ENCODE measurements at regions not wholly inside any gene's neighbourhood (a gene's known extent, or its start where the extent isn't known, plus 50 kb on each side); places are given as distances from the start of the nearest gene placed in this dataset.
"Not testable (repeated sequence)": the region's sequence is repeated elsewhere in the genome, so short reads cannot be mapped to it uniquely, and the experiment has no call there.

DNA sequence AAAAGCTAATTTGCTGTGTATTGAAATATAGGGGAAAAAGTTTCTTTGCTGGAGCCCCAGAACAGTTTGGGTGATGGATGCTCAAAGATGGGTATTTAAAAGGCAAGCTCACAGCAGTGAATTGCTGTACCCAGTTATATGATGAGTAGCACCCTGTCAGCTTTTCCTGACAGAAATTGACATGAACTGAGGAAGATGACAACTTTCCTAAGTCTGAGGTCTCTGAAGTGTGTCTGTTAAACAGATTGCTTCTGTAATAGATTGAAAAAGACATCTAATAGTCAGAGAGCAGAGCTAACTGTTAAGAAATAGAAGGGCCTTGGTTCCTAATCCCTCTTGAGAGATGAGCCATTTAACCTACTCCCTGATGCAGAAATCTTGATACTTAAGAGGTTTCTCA, 1278.0 kb upstream of the ALCAM start:
- dilution Hi-C loops (cut with MboI; ENCODE audit: extremely low pct_ligation_motif_present, low sequenced_read_pairs), result no loop called here
- FAIRE-seq (no peak), DNase-seq (ENCODE audit: low read depth, low spot score) (no peak)
- no peak overlapping the region for H3K4me3 ChIP-seq (ENCODE audit: control insufficient read depth in 2 of 3, extremely low read depth in 1 of 3, insufficient read depth in 2 of 3, low read depth in 1 of 3, low read length in 3 of 3)
- H3K79me2 ChIP-seq (ENCODE audit: control insufficient read depth, insufficient read depth, low read length), result no peaks in the 10 kb centered on the region
- H2AFZ ChIP-seq (ENCODE audit: control insufficient read depth, low read length), result no peak overlapping the region
- TF ChIP-seq EZH2 (IDR thresholded peaks at IDR 0.05; ENCODE audit: low read length), result no peak
- TF ChIP-seq, protein P1, sequence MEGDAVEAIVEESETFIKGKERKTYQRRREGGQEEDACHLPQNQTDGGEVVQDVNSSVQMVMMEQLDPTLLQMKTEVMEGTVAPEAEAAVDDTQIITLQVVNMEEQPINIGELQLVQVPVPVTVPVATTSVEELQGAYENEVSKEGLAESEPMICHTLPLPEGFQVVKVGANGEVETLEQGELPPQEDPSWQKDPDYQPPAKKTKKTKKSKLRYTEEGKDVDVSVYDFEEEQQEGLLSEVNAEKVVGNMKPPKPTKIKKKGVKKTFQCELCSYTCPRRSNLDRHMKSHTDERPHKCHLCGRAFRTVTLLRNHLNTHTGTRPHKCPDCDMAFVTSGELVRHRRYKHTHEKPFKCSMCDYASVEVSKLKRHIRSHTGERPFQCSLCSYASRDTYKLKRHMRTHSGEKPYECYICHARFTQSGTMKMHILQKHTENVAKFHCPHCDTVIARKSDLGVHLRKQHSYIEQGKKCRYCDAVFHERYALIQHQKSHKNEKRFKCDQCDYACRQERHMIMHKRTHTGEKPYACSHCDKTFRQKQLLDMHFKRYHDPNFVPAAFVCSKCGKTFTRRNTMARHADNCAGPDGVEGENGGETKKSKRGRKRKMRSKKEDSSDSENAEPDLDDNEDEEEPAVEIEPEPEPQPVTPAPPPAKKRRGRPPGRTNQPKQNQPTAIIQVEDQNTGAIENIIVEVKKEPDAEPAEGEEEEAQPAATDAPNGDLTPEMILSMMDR (optimal IDR thresholded peaks at IDR 0.05 in 1 of 3, IDR thresholded peaks at IDR 0.05 in 1 of 3, conservative IDR thresholded peaks at IDR 0.05 in 1 of 3; ENCODE audit: extremely low read depth in 1 of 3, insufficient read depth in 2 of 3, low read length in 3 of 3), result no peak
- H3K27me3 ChIP-seq (ENCODE audit: control insufficient read depth, extremely low read depth, insufficient read depth, low read length), result no peaks in the 10 kb centered on the region
- no peak overlapping the region for H3K4me2 ChIP-seq (ENCODE audit: control insufficient read depth, extremely low read depth, insufficient read depth, low read depth, low read length)
- H3K9me1 ChIP-seq (ENCODE audit: control insufficient read depth, extremely low read depth, insufficient read depth, low read length), result no peaks in the 10 kb centered on the region
- no peaks in the 10 kb centered on the region for H3K9me3 ChIP-seq (ENCODE audit: control insufficient read depth, low read depth, low read length)
- H3K27ac ChIP-seq (ENCODE audit: control insufficient read depth, insufficient read depth, low read length), result no peak overlapping the region
- H3K36me3 ChIP-seq (ENCODE audit: control insufficient read depth in 2 of 2, extremely low read depth in 1 of 2, insufficient read depth in 2 of 2, low read length in 2 of 2), result no peaks in the 10 kb centered on the region
- H3K4me1 ChIP-seq (ENCODE audit: control insufficient read depth, extremely low read depth, insufficient read depth, low read length), result no peaks in the 10 kb centered on the region
- no peak overlapping the region for H3K9ac ChIP-seq (ENCODE audit: control insufficient read depth, extremely low read depth, insufficient read depth, low read length)
- H4K20me1 ChIP-seq (ENCODE audit: control insufficient read depth, extremely low read depth, insufficient read depth, low read length), result no peaks in the 10 kb centered on the region

GRCh38 chr3:104089987-104090386, 1276.7 kb upstream of the ALCAM start:
- H2AFZ ChIP-seq (ENCODE audit: control insufficient read depth, low read length); H3K4me3 ChIP-seq (ENCODE audit: control insufficient read depth in 2 of 3, extremely low read depth in 1 of 3, insufficient read depth in 2 of 3, low read depth in 1 of 3, low read length in 3 of 3); H3K9ac ChIP-seq (ENCODE audit: control insufficient read depth, extremely low read depth, insufficient read depth, low read length); H3K27ac ChIP-seq (ENCODE audit: control insufficient read depth, insufficient read depth, low read length); H3K9me3 ChIP-seq (ENCODE audit: control insufficient read depth, low read depth, low read length); H3K27me3 ChIP-seq (ENCODE audit: control insufficient read depth, extremely low read depth, insufficient read depth, low read length); H3K9me1 ChIP-seq (ENCODE audit: control insufficient read depth, extremely low read depth, insufficient read depth, low read length); H3K4me1 ChIP-seq (ENCODE audit: control insufficient read depth, extremely low read depth, insufficient read depth, low read length); dilution Hi-C loops (cut with MboI; ENCODE audit: extremely low pct_ligation_motif_present, low sequenced_read_pairs); H4K20me1 ChIP-seq (ENCODE audit: control insufficient read depth, extremely low read depth, insufficient read depth, low read length); DNase-seq (ENCODE audit: low read depth, low spot score); FAIRE-seq; H3K4me2 ChIP-seq (ENCODE audit: control insufficient read depth, extremely low read depth, insufficient read depth, low read depth, low read length); H3K36me3 ChIP-seq (ENCODE audit: control insufficient read depth in 2 of 2, extremely low read depth in 1 of 2, insufficient read depth in 2 of 2, low read length in 2 of 2); H3K79me2 ChIP-seq (ENCODE audit: control insufficient read depth, insufficient read depth, low read length): not testable (repeated sequence)

GRCh38 chr3:104101736-104102135, 1265.0 kb upstream of the ALCAM start:
- Histone ChIP-seq H4K20me1 (ENCODE audit: control insufficient read depth, extremely low read depth, insufficient read depth, low read length) (no peaks in the 10 kb centered on the region), H3K9me3 (ENCODE audit: control insufficient read depth, low read depth, low read length) (no peaks in the 10 kb centered on the region), H3K9me1 (ENCODE audit: control insufficient read depth, extremely low read depth, insufficient read depth, low read length) (no peaks in the 10 kb centered on the region), H3K27ac (ENCODE audit: control insufficient read depth, insufficient read depth, low read length) (no peak overlapping the region), H3K4me2 (ENCODE audit: control insufficient read depth, extremely low read depth, insufficient read depth, low read depth, low read length) (no peak overlapping the region), H3K4me1 (ENCODE audit: control insufficient read depth, extremely low read depth, insufficient read depth, low read length) (no peaks in the 10 kb centered on the region), H3K4me3 (ENCODE audit: control insufficient read depth in 2 of 3, extremely low read depth in 1 of 3, insufficient read depth in 2 of 3, low read depth in 1 of 3, low read length in 3 of 3) (no peak overlapping the region), H3K36me3 (ENCODE audit: control insufficient read depth in 2 of 2, extremely low read depth in 1 of 2, insufficient read depth in 2 of 2, low read length in 2 of 2) (no peaks in the 10 kb centered on the region), H3K79me2 (ENCODE audit: control insufficient read depth, insufficient read depth, low read length) (no peaks in the 10 kb centered on the region), H2AFZ (ENCODE audit: control insufficient read depth, low read length) (no peak overlapping the region), H3K9ac (ENCODE audit: control insufficient read depth, extremely low read depth, insufficient read depth, low read length) (no peak overlapping the region), H3K27me3 (ENCODE audit: control insufficient read depth, extremely low read depth, insufficient read depth, low read length) (no peaks in the 10 kb centered on the region)
- dilution Hi-C loops (cut with MboI; ENCODE audit: extremely low pct_ligation_motif_present, low sequenced_read_pairs), result no loop called here
- DNase-seq (ENCODE audit: low read depth, low spot score), result no peak
- no peak for FAIRE-seq
- TF ChIP-seq EZH2 (IDR thresholded peaks at IDR 0.05; ENCODE audit: low read length), result no peak
- TF ChIP-seq, protein P1 (optimal IDR thresholded peaks at IDR 0.05 in 1 of 3, IDR thresholded peaks at IDR 0.05 in 1 of 3, conservative IDR thresholded peaks at IDR 0.05 in 1 of 3; ENCODE audit: extremely low read depth in 1 of 3, insufficient read depth in 2 of 3, low read length in 3 of 3), result no peak
